ENCODE measurements at regions not wholly inside any gene's neighbourhood (a gene's known extent, or its start where the extent isn't known, plus 50 kb on each side); places are given as distances from the start of the nearest gene placed in this dataset.
A peak's percentile ranks its signal among the peaks of the same experiment; 100 is the strongest.

DNA sequence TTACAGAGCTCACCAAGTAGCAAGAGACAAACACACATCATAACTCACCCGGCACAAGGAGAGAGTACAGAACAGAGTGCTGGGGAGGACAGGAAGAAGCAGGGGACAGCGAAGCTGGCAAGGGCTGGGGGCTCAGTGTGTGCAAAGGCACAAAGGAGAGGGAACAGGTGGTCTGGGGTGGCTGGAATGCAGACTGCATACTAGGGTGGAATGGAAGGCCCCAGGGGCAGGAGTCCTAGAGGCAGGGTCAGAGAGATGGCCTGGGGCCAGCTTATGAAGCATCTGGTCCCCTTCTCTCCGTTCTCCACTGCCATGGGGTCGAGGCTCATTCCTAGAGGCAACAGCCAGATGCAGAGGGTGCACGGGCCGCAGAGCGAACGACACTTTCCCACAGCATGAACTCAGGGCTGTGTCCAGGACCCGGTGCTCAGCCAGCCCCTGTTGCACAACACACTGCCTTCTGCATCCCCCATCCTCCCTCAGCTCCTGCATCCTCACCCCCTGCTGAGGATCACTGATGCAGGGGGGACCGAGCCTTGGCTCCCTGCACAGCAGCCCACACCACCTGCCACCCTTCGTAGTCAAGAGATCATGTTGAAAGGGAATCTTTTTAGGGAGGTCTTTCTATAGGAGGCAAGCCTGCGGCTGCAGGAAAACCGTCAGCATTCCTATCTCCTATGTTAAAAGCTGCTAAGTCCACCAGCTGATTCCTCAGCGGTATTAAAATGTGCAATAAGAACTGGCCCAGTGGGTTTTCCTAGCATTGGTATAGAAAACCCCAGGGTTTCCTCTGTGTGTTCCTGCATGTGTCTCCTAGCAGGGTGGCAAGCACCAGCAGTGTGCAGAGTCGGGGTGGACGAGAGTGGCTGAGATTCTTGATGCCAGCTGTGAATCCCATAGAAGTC is 293.5 kb downstream of the UACA start:
- DNase-seq, result no peak

DNA sequence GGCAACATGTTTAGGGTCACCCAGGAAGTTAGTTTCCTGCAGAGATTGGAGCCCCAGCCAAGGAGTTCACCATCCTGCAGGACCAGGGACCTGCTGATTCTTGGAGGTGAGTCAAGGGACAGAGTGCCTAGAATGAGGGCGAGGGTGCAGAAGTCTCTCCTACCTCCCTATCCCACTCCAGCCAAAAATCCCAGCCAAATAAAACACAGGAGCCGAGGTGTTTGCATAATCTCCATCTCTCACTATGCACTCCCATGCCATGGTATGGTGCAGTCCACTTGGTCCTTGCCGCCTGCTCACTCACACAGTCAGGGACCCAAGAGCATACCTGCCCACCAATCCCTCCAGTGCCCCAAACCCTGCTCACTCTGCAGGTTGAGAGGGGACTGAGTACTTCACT is 294.2 kb downstream of the UACA start:
- no peak for DNase-seq

DNA sequence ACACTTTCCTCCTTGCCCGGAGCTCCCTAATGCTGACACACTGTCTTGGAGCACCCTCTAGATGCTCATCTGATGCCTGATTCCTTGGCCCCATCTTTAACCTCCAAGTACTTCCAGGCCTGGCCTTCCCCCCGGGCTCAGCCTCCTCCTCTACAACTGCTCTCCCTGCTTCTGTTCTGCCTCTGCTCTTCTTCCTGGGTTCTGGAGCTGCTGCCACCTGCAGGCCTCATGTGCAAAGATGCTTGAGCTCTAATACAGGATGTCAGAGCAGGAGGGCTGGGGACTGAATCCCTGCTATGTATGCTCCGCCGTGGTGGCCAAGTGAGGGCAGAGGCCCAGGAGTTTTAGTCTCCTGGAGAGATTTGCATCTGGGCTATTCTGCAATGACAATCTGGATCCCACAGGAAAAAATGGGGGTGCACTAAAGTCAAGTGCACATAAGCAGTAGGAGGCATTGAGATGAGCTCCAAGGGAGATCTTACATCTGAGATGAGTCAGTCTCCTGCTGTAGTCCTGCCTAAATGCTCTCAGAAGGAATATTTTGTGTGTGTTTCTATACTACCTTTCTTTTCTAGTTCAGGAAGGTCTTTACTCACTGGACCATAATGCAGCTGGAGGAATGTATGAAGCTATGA is 296.3 kb downstream of the UACA start:
- DNase-seq, result peak; percentile 72

DNA sequence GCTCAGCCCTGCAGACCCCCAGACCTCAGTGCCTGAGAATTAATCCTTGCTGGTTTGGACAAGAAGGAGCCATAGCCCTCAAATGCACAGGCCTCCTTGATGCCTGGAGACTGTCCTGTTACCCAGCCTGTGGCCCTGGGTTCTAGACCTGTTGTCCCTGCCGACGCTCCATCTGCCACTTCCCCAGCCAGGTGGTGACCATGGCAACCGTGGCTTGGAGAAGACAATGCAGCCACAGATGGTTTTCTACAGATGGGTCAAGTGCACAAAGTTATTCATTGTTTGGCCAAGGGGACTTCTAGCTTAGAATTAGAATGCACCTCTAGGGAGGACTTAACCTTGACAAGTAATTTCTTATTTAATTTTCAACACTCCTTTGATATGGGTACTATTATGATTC is 297.1 kb downstream of the UACA start:
- DNase-seq, result no peak

DNA sequence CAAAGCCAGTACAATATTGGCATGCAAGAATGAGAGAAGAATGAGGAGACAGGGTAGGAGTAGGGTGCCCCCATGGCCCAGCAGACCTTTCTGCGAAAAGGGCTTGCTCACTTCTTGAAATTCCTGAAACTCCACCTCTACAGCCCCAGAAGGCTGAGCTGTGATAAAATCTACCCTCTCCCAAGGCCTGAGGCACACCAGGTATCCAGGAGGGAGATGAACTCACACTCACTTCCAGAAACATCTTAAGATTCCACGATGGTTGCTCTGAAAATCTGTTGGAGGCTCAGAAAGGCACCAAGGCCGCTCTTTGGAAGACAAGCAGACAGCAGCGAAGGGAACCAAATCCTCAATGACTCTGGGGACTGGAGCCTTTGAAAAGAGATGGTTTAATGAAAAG is 297.5 kb downstream of the UACA start:
- no peak for DNase-seq

DNA sequence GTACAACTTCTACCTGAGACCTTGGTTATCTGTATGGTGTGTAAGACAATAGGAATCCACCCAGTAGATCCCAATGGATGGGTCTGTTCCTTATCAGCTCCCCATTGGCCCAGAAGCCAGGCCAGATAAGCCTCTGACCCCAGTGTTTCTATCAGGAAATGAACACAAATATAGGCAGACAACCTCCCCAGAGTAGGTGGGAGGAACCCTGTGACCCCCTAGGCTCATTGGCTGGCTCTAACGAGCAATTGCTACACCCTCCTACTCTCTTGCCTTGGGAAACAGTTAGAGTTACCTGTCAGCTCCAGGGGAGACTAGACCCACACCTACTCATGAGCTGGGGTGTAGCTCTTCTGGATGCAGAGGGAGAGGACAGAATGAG is 299.9 kb downstream of the UACA start:
- no peak for DNase-seq

DNA sequence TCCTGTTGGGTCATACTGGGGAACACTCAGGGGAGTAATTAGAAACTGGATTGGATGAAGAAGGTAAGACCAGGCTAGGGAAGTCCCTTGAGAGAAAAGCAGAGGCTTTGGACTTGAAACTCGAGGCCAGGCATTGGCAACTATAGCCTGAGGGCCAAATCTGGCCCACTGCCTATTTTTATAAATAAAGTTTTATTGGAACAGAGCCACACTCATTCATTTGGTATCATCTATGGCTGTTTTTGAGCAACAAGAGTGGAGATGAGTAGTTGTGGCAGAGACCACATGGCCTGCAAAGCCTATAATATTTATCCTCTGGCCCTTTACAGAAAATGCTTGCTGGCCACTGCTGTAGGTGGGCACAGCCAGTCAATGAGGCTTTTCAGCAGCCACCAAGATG is 301.4 kb downstream of the UACA start:
- no peak for DNase-seq

DNA sequence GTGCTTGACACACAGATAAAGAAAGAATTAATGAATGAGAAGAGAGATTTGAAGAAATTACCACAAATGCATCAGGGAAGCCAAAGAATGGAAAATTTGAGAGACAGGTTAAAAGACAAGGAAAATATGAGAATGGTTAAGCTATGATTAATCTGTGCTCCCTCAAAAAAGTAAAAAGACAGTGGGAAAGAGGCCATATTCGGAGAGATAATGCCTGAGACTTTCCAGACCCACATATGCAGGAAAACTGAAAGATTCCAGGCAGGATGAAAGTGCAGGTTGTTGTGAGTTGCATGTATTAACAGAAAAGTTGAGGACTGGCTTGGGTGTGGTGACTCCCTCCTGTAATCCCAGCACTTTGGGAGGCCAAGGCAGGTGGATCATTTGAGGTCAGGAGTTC is 302.3 kb downstream of the UACA start:
- DNase-seq, result no peak

DNA sequence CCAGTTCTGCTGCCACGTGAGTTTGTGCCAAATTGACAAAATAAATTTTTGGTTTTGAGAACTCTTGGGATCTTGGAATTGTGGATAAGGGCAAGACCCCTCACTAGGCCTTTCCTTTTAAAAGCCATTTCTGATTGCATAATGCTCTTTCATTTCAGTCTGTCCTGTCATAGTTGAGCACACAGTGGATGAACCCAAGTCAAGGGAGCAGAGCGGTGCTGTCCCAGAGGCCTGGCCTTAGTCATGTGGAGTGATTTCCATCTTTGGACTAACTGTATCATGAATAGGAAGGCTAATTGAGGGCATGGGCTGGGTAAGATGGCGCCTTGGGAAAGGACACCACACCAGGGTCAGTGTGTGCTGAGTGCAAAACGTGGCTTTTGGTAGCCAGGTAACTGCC is 304.0 kb downstream of the UACA start:
- DNase-seq, result no peak

DNA sequence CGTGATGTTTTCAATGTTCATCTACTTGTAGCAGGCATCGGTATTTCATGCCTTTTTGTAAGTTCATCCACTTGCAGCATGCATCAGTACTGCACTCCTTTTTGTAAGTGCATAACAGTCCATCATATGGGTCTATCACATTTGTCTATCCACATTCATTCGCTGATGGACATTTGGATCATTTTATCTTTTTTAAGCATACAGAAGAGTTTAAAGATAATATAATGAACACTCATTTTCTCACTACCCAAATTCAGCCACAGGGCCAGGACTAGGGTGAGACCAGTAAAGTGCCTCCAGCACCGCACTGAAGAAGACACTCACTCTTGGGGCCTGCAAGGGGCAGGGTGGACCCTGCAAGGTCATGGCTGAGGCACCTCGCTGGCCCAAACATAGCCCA is 309.6 kb downstream of the UACA start:
- no peak for DNase-seq

DNA sequence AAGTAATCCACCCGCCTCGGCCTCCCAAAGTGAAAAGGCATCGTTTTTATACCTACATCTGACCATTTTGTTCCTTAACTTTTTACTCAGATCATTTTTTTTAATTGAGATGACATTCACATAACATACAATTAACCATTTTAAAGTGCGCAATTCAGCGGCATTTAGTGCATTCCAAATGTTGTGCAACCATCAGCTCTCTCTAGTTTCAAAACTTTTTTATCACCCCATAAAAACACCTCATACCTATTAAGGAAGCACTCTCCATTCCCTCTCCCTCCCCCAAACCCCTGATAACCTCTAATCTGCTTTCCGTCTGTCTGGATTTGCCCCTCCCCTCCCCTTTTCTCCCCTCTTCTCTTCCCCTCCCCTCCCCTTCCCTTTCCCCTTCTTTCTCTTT is 310.1 kb downstream of the UACA start:
- DNase-seq, result no peak

DNA sequence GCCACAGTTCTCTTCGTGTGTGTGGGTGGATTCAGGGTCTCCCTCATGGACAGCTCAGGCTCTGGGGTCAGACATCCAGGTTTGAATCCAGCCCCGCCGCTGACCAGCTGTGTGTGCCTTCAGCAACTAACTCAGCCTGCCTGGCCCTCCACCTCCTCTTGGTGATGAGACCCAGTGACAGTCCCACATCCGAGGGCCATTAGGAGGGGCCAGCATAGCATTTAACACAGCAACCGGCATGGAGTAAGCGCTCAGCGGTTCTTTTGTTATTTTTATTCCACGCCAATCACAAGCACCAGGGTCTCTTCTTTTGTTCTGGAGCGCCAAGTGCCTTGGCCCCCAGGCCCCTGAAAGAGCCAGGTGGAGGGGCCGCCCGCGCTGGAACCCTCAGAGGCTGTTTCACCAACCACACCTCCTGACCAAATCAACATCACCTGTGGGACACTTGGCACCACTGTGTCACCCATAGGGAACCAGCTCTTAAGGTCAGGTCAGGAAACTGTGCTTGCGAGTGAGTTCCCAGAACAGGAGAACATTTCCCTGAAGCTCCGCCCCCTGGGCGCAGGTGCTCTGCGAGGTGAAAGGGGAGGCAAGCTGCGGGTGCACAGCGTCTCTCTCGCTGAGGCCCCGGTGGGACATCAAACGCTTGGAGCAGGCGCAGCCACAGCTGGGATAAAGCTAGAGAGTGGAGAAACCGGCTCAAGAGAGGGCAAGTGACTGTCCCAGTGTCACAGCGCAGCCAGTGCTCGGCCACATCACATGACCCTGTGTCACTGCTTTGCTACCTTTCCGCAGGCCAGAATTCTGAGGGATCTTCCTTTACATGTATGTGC is 311.3 kb downstream of the UACA start:
- DNase-seq, result no peak

DNA sequence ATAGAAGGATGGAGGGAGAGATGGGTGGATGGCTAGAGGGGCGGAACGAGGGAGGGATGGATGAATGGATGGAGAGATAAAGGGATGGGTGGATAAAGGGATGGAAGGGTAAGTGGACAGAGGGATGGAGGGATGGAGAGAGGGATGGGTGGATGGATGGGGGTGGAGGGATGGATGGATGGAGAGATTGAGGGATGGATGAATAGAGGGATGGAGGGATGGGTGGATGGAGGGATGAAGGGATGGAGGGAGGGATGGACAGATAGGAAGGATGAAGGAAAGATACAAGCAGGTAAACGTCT is 313.3 kb downstream of the UACA start:
- DNase-seq, result no peak

DNA sequence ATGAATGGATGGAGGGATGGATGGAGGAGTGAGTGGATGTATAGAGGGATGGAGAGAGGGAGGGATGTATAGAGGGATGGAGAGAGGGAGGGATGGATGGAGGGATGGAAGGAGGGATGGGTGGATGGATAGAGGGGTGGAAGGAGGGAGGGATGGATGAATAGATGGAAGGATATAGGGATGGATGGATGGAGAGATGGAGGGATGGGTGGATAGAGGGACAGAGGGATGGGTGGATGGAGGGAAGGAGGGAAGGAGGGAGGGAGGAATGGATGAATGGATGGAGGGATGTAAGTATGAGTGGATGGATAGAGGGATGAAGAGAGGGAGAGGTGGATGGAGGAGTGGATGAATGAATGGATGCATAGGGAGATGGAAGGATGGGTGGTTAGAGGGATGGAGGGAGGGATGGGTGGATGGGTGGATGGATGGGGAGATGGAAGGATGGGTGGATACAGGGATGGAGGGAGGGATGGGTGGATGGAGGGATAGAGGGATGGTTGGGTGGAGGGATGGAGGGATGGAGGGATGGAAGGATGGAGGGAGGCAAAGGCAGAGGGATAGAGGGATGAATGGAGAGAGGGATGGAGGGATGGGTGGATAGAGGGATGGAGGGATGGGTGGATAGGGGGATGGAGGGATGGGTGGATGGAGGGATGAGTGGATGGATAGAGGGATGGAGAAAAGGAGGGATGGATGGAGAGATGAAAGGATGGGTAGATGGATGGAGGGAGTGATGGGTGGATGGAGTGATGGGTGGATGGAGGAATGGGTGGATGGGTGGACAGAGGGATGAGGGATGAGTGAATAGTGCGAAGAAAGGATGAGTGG is 313.8 kb downstream of the UACA start:
- no peak for DNase-seq

DNA sequence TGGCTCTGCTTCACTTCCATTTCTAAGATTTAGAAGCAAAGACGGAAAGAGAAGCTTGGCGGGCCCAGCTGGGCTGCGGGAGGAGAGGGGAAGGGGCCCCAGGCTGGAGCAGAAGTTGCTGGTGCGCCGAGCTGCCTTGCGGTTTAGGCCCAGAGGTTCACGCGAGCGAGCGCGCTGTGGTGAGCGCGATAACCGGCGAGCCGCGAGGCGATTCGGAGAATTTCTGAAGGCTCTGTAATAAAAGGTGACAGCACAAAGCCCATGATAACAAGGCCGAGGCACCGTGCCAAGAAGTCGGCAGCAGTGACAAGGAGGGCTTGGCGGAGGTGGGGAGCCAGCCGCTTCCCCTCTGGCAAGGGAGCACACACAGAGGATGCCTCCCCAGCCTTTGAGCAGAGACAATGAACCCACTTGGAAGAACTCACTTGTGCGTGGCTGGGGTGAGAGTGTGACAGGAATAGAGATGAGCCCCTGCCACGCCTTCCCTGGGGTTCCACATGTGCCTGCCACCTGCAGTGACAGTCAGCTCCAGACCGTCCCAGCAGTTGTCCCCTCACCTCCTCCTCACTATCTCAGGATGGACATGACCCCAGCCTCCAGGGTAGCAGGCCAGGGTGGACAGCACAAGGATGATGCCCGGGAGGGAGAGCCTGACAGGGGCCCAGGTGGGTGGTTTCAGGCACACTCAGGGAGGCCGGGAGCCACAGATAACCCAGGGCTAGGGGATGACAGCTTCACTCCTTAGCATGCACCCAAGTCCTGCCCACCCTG is 315.2 kb downstream of the UACA start:
- peak; percentile 46 for DNase-seq

DNA sequence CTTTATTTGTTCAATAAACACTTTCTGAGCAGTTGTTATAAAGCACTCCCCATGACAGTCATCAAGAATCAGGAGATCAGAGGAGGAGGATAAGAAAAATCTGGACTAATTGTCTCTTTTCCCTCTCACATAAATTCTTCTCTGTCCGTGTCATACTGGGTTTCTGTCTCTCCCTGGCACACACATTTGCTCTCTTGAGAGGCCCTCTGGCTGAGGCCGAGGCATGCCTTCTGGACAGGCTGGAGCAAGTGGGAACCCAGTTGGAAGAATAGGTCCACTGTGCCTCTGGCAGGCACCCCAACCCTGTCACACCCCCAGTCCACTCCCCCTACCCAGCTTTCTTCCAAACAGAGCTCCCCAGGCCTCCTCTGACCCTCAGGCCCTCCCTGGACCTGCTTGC is 315.8 kb downstream of the UACA start:
- peak; percentile 24 for DNase-seq

DNA sequence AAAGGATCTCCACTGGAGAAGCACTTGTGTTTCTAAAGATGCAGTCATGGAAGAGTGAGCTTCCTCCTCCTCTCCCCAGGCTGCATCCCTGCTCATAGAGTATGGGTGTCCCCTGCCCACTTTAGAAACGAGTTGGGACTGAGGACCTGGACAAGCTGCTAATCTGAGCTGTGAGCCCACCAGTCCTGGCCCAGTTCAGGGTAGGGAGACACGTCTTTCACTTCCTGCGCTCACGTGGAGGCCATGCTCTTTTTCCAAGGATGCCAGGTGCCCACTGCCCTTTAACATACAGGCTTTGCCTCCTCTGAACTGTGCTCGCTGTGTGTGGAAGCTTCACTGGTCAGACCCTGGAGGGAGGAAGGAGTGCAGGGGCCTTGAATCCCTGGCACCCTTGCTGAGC is 316.3 kb downstream of the UACA start:
- no peak for DNase-seq

DNA sequence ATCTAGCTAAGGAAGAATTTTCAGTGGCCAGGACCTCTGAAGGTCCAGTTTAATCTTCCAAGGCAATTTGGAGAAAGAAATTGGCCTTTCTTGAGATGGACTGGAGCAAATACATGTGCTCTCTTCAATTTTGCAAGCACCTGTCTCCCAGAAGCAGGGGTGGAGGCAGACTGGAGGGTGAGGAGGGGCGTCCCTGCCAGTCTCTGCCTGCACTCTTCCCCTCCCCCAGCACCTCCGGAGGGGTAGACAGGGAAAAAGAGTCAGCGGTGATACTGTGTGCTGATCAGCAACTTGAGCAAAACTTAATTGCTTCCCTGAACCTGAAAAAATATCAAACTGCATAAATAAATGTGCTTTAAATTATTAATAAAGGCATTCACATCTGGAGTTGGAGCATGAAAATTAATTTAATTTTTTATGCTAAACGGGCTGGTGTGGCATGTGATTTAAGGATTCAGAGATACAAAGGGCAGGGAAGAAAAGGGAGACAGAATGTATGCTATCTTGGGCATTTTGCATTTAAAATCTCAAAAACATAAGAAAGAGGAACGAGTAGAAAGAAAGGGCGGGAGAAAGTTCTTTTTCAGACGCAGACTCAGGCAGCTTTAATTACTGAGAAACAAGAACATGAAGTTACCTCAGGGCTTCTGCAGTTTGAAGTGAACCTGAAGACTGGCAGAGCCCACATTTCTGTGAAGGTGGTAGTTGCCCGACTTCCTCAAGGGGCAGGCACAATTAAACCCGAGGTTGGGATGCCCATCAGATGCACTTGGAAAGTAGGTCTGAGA is 319.7 kb downstream of the UACA start:
- DNase-seq, result no peak

DNA sequence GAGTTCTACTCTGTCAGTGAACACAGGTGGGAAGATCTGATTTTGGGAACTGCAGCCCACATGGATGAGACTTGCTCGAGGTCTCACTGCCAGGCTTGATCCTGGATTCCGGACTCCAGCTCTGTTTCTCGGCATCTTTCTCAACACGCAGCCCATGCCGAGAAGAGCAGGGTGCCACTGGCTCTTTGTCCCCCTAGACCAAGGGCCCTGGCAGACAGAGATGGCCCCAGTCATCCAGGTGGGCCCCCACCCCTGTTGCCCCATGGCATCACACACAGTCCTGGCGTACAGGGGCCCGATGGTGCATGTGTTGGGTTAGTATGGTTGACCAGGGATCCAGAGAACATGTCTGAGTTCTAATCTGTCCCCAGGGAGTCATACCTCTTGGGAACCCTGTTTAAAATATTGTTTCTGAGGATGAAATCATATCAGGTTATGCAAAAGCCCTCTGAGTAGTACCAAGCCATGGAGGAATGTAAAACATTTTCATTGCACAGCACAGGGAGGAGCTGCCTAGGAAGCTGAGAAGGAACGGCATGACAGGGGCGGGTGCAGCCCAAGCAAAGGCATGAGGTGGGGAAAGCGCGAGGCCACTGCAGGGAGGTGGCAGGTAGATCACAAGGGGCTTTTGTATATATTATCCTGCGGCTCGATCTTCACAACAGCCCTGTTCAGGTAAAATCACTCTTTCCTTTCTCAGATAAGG is 320.6 kb downstream of the UACA start:
- no peak for DNase-seq

DNA sequence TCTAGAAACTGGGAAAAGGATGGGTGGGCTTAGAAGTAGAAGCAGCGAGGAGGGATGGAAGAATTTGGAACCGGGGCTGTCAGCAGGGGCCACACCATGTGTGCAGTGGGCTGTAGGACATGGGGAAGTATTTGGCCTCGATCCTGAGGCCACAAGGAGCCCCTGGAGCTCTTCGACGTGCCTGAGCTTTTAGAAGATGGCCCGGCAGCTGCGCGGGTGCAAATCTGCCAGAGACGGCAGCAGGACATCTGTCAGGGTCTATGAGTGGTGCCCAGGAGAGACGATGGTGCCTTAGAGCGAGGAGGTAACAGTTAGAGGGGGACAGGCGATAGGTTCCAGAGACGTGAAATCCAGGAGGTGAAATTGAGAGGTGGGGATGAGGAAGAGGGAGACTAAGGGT is 321.1 kb downstream of the UACA start:
- DNase-seq, result no peak

All from right hindlimb (tissue), 1 donor.